Stimulated activated naive CD8-positive, alpha-beta T cell treated with anti-CD3 and anti-CD28 coated beads, Interleukin-15, Interleukin-2, amounts not matched to agents 100 U/mL and 50 U/mL, for 24 hours (primary cell): ENCODE measurements at regions not wholly inside any gene's neighbourhood (a gene's known extent, or its start where the extent isn't known, plus 50 kb on each side); places are given as distances from the start of the nearest gene placed in this dataset.
"Not testable (repeated sequence)": the region's sequence is repeated elsewhere in the genome, so short reads cannot be mapped to it uniquely, and the experiment has no call there.

Experiments
- ATAC-seq: fragments of 150-1000 bp; cut with Tn5 transposase; one replicate; pipeline ENCODE4 v1.10.0; 2021
- DNase-seq: peaks from one replicate; pipeline ENCODE4 v3.0.0; 2021

DNA sequence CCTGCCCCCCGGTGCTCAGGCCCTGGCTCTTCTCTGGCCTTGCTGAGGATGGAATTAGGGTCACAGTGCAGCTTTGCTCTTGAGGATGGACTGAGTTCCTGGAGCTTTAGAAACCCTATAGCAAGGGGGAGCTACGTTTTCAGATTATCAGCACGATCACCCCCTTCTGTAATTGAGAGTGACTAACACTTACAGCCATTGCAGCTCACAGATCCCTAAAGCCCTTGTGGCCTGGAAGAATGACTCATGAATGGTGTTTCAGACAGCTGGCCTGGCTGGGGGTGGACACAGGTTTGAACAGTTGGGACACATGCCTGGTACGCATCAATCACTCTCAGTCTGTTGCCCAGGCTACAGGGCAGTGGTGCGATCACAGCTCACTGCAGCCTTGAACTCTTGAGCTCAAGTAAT, 79.7 kb upstream of the IGFBP5 start:
- ATAC-seq, result no peak
- DNase-seq, result no peak

DNA sequence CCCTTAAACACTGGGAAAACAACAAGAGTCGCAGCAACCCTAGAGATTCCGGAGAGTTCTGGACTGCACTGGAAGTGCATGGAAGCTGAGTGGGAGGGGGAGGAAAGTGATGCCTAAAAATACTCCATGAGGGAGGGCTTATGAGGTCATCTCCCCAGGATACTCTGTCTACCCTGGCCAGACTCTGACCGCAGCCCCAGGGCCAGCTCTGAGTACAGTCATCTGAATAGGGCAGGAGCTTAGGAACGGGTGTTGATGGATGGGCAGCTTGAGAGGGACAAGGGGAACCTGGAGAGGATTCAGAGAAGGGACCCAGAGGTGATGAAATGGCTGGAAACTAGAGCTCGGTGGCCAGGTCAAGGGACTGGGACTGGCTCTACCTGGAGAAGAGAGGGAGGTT, 79.3 kb upstream of the IGFBP5 start:
- ATAC-seq, result no peak

DNA sequence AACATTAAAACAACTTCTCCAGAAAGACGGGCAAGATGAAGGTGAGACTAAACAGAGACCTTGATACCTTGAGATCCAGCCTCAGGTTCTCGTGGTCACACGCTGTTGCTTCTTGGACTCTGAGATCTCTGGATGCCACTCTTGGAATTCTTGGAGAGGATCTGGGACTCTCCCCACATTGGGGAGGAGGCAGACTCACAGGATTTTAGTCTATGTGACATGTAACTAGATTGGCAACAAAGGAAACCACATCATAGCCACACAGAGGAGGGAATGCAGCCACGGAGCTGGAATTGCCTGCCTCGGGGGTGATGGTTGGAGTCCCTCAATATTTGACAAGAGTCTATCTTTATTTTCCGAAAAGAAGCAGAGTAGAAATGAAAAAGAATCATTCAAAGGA, 78.8 kb upstream of the IGFBP5 start:
- no peak for ATAC-seq
- no peak for DNase-seq

More for the DNA sequence above, 79.3 kb upstream of the IGFBP5 start:
- no peak for DNase-seq

DNA sequence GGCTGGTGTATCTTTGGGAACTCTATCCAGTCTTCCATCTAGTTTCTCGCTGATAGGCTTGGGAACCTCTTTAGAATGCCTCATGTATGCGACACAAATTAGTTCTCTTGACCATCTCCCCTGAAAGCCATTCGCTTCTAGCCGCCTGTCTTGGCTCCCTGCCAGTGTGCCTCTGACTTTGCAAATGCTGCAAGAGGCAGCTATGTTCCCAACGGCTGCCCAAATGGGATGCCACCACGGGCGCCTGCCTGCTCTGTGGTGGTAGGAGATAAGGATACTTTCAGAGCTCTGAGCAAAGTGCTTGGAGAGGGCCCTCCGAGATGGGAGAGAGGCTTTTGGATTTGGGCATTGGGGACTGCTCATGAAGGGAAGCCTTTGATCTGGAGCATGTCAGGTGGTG, 77.7 kb upstream of the IGFBP5 start:
- DNase-seq (no peak), ATAC-seq (no peak)

DNA sequence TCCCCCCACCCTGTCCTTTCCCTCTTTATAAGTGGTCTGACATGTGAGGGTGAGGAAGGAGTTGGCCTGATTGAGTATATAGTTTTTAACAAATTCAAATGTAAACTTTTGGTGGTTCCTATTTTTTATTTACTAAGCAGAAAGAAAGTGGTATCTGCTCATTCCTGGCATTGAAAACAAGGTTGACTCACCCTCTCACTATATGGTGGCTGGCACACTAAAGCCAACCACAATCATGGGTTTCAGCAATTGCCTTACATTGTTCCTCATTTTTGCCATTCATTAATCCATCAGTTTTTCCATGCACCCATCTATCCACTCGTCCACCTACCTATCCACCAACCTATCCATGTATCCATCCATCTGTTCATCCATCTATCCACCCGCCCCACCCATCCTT, 75.4 kb upstream of the IGFBP5 start:
- DNase-seq, result no peak
- ATAC-seq, result no peak

DNA sequence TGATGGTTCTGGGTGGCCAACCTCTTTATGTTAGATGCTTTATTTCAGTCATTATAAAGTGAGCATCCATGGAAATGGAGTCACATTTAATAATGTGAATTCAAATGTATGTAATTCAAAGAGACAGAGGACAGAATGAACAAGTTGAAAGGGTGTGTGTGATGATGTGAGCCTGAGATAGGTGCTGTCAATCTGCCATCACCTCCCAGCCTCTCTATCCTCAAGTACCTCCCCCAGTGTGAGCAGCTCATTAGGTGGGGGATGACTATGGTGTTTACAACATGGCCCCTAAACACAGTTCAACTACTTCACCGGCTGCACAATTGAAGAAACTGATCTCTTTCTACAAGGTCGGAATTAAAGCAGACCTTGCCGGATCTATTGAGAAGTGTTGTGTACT, 74.7 kb upstream of the IGFBP5 start:
- ATAC-seq (no peak), DNase-seq (no peak)

DNA sequence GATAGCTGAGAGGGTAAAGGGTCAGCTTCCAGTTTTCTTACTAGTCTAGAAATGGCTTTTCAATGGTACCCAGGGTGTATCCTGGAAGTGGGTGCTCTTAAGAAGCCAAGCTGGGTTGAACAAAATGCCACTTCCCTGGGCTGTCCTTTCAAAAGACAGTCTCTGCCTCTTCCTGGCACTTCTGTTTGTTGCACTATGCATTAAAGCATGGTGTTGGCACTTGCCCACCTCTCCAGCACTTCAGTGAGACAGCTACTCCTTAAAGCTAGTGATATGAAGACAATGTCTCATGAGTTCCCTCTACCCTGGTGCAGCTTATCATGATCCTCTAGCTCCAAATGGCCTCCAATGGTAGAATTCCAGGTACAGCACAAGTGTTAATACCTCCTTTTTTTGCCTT, 74.3 kb upstream of the IGFBP5 start:
- DNase-seq, result no peak
- ATAC-seq, result no peak

DNA sequence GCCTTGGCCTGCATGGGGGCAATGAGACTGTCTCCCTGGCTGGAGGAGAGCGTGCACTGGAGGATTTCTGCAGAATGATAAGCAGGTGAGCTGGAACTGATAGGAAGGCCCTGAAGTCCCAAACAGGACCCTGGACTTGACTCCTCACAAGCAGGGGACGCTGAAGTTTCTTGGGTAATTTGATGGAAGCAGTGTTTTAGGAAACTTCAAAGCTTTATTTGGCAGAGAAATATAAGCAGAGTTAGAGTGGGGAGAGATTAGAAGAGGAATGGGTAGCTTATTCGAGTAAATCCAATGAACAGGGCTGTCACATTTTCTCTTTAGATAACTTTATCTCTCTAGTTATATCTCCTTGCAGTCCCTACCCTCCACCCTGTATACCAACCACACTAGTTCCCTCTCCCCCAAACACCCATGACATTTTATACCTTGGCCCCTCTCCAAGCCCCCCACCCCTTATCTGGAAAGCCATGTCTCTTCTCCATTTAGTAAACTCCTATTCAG, 73.6 kb upstream of the IGFBP5 start:
- DNase-seq (no peak), ATAC-seq (no peak)

DNA sequence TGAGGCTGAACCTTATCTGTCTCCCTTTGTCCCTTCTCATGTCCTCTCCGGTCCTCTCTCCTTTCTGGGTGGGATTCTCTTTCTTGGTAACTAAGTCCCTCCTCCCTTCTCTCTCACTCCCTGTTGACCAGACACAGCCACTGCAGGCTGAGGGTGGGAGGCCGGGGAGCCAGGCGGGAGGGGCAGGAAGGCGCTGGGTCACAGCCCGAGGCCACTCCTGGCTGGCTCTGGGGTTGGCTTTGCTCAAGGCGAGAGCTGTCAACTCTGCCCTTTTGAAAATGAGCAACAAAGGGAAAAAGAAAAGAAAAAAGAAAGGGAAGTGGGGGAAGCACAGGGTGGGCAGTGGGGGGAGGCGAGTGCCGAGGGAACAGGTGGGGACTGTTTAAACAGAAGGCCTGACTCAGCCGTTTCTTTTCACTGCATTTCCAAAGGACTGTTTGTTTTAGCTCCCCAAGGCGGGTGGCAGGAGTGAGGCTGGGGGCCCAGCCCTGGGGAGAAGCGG, 70.5 kb upstream of the IGFBP5 start:
- no peak for DNase-seq
- ATAC-seq, result no peak

DNA sequence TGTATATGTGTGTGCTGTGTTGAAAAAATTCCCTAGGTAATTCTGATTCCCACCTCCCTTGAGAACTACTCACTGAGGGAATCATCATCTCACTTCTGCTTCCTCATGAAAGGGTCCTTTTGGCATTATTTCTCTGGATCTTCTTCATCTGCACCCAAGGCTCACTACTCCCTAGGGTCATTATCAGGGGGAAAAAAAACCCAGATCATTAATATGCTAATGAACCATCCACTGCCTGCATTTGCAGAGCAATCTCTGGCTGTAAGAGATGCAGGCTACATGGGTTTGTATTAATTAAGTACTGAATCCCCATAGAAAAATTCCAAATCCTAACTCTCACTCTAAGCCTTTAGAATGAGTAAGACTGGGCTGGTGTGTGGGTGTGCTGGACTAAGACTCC, 68.0 kb upstream of the IGFBP5 start:
- ATAC-seq, result no peak

DNA sequence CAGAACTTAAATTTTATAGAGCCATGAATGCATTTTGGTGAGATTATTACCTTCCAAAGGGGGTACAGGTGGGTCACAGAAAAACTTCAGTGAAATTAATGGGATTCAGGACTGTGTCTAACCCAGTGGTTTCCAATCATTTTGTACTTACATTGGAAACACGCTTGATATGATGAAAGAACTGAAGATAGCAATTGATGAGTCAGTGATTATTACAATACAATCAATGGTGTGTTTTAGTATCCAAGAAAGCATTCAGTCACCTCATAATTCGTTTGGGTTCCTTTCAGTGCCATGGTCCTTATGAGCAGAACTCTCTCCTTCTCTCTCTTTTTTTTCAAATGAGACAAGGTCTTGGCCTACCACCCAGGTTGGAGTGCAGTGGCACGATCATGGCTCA, 66.5 kb upstream of the IGFBP5 start:
- ATAC-seq, result no peak

More for the DNA sequence above, 68.0 kb upstream of the IGFBP5 start:
- DNase-seq, result no peak

DNA sequence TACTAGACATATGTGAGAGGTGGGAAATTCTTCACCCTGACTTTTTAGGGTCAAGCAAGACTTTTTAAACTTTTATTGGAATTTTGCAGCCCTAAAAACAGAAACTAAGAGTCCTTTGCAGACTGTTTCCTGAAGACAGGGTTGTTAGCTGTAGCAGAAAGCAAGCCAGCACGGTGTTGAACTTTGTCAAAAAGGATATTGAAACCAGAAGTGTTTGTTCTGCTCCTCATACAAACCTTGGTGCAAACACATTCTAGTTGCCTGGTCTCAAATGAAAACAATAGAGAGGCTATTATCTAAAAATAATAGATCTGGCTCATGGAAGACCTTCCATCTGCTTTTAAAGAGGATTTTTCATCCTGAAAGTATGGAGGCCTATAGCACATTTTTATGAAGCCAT, 65.8 kb upstream of the IGFBP5 start:
- no peak for DNase-seq
- no peak for ATAC-seq

More for the DNA sequence above, 66.5 kb upstream of the IGFBP5 start:
- DNase-seq, result no peak

DNA sequence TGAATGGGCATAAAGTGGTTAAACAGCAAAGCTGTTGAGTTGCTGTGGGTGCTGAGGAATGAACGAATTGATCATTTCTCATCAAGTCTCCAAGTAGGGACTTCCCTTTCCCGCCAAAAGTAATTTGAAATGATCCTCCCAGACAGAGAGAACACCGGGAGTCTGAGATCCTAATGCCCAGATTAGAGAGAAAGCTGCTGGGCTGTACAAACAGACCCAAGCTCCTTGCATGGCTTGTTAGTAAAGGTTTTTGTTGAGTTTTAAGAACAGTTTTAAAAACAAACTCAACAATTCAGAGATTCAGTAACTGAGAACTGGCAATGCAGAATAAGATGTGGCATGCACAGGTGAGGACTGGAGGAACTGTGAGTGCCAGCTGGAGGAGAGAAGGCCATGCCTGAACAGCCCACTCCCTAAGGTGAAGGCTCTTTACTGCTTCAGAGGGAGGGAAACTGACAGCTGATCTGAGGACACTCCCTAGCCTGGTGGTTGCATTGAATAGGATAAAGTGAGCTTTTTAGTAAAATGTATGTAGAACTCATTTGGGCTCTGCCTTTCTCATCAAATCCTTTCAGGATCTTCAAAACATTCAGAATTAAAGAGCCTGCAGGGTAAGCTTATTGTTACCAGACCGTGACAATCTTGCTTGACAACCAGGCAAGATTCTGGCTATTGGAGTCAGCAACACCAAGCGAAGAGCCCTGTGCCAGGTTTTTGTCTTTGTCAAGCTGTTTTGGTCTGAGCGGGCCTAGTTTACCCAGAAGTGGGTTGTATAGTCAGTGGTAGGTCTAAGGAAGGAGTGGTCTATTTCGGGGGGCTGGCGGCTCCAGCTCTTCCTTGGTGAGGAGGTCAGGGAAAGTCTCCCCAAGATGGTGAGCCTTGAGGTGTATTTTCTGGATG, 63.2 kb upstream of the IGFBP5 start:
- DNase-seq (no peak), ATAC-seq (no peak)

DNA sequence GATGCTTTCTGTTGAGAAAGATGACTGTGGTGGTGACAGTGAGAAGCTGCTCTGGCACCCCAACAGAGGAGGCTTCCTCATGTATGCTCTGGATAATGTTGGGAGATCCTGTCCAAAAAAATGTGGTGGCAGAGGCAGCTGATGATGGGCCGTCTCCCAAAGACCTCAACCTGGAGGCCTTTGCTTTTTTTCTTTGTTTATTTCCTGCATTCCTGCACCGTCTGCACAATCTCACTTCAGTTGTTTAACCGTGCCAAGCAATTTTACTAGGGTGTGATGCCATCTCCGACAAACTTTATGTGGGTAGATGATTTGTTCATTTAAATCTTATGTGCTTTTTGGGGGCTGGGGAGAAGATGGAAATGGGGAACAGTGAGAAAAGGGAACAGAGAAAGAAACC, 62.2 kb upstream of the IGFBP5 start:
- DNase-seq (no peak), ATAC-seq (no peak)

DNA sequence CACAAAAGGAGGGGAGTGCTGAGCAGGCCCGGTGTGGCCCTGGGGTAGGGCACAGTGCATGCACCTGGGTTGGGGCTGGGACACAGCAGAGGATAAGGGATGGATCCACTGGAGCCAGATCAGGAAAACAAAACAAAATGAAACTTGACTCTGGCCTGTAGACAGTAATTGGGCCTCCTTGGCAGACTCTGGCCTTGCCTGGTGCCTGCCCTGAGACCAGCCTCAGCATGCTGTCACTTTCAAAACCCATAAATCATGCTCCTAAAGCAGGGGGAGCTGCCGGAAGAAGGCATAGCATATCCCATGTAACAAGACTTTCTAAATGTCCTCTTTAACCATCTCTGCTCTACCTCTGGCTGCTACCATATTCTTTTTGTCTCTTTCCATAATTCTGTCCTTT, 61.1 kb upstream of the IGFBP5 start:
- no peak for DNase-seq
- no peak for ATAC-seq

DNA sequence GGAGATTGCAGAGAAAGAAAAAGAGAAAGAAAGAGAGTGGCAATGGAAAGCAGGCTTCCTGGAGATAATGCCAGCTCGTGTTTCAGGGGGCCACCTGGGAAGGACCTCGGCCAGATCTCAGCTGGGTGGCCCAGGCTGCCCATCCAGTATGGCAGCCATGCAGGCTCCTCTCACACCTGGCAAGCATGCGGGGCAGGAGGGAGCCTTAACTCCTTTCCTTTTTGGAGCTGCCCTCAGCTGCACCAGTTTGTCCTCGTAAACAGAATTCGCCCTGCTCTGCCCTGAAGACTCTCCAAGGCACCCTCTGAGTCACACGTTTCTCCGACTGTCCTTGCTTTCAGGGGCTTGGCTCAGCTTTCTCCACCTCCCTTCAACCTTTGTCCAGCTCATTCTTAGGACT, 59.5 kb upstream of the IGFBP5 start:
- DNase-seq (no peak), ATAC-seq (no peak)

DNA sequence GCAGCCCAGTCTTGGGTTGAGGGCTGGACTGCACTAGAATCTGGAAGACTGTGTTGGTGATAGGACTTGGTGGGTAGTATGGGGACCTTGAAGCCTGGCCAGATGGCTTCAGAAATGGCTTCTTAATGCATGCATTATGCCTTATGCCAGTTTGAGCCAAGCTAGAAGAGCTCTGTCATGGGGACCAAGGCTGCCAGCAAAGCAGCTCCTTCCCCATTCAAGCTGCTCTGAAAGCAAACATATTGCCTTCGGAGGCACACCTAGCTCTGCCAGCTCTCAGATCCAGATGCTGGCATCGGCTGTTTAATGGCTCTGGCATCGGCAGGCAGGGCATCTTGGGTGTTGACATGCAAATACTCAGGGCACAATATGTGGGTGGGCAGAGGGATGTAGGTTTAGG, 59.0 kb upstream of the IGFBP5 start:
- ATAC-seq, result no peak
- no peak for DNase-seq

DNA sequence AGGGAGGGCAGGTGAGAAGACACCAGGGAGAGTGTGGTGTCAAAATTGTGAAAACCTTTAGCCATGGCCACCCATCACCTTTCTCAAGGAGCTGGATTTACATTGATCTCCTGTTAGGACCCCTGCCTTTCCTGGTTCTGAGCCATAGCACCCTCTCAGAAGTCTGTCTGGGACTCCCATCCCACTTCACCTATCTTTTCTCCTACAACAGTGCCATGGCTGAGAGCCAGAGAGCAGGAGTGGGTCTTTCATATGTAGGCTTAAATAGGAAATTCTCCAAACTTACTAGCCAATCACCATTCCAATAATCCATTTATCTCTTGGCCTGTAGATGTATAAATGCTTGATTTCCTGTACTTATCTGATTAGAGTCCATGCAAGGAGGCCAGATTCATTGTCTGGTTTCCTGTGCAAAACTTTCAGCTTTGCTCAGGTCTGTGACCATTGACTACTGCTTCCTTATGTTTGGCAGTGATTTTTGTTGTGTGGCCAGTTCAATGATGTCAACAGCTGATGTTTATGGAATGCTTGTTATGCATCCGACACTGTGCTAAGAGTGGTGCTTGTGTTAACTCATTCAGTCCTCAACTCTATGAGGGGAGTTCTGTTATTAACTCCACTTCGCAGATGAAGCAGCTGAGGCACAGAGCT, 57.6 kb upstream of the IGFBP5 start:
- DNase-seq (no peak), ATAC-seq (no peak)

DNA sequence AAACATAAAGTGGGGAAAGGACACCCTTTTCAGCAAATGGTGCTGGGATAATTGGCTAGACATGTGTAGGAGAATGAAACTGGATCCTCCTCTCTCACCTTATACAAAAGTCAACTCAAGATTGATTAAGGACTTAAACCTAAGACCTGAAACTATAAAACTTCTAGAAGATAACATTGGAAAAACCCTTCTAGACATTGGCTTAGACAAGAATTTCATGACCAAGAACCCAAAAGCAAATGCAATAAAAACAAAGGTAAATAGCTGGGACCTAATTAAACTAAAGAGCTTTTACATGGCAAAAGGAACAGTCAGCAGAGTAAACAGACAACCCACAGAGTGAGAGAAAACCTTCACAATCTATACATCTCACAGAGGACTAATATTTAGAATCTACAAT, 55.4 kb upstream of the IGFBP5 start:
- ATAC-seq, DNase-seq: not testable (repeated sequence)

DNA sequence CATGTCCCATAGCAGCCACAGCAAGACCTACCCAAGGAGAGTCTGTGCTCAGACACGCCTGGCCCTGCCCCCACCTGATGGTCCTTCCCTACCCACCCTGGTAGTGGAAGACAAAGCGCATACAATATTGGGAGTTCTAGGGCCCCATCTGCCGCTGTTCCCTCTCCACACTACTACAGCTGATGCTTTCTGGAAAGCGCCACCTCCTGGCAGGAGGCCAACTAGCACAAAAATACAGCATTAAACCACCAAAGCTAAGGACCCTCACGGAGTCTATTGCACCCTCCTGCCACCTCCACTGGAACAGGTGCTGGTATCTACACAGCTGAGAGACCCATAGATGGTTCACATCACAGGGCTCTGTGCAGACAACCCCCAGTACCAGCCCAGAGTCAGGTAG, 50.9 kb upstream of the IGFBP5 start:
- not testable (repeated sequence) for DNase-seq, ATAC-seq

DNA sequence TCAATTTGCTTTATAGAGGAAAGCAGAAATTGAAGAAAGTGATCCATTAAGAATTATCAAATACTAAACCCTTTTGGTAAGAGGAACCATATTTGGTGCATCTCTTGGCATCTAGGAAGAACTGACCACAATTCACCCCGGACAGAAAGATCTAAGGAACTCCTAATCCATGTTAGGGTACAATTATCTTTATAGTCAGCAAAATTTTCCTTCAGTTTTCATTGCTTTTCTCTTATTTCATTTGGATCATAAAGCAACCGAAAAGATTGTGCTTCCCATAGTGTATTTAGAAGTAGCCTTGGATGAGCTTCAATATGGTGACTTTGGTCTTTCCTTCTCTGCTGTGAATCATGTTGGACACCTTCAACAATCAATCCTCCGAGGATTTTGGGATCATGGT, 50.1 kb upstream of the IGFBP5 start:
- ATAC-seq, result no peak
- no peak for DNase-seq
